ENCODE measurements at regions not wholly inside any gene's neighbourhood (a gene's known extent, or its start where the extent isn't known, plus 50 kb on each side); places are given as distances from the start of the nearest gene placed in this dataset.

GRCh38 chr6:78561015-78561414, 306.3 kb upstream of the IRAK1BP1 start:
- no peaks in the 10 kb centered on the region for H3K4me1 Mint-ChIP-seq (ENCODE audit: insufficient read depth, unreplicated experiment)
- no peaks in the 10 kb centered on the region for H3K27me3 Mint-ChIP-seq (ENCODE audit: insufficient read depth, unreplicated experiment)
- no peak for DNase-seq (ENCODE audit: unreplicated experiment)
- POLR2A ChIA-PET = no interaction called here
- no peaks in the 10 kb centered on the region for H3K9me3 Mint-ChIP-seq (ENCODE audit: unreplicated experiment)
- H3K27ac Mint-ChIP-seq (ENCODE audit: low read depth, unreplicated experiment) = no peak overlapping the region
- BruUV-seq (replicated peaks) = no TSS peak
- CTCF ChIA-PET = no interaction called here
- H3K4me3 Mint-ChIP-seq (ENCODE audit: unreplicated experiment) = no peak overlapping the region
- no peaks in the 10 kb centered on the region for H3K36me3 Mint-ChIP-seq (ENCODE audit: insufficient read depth, unreplicated experiment)
- no peak for TF ChIP-seq CTCF (IDR thresholded peaks at IDR 0.05; ENCODE audit: unreplicated experiment)
- intact Hi-C loops (cut with micrococcal nuclease) = no loop called here

GRCh38 chr6:78565997-78566396, 301.4 kb upstream of the IRAK1BP1 start:
- CTCF ChIA-PET = interaction anchor here (0.7 to 1.1 kb wide), 2 partner anchors 244 to 1212 kb away, joined by 3 read pairs; no protein-coding TSS in a partner anchor
- H3K9me3 Mint-ChIP-seq (ENCODE audit: unreplicated experiment) = no peaks in the 10 kb centered on the region
- H3K4me3 Mint-ChIP-seq (ENCODE audit: unreplicated experiment) = no peak overlapping the region
- DNase-seq (ENCODE audit: unreplicated experiment) = no peak
- H3K27ac Mint-ChIP-seq (ENCODE audit: low read depth, unreplicated experiment) = no peak overlapping the region
- POLR2A ChIA-PET = no interaction called here
- BruUV-seq (replicated peaks) = no TSS peak
- no peaks in the 10 kb centered on the region for H3K36me3 Mint-ChIP-seq (ENCODE audit: insufficient read depth, unreplicated experiment)
- no peaks in the 10 kb centered on the region for H3K4me1 Mint-ChIP-seq (ENCODE audit: insufficient read depth, unreplicated experiment)
- H3K27me3 Mint-ChIP-seq (ENCODE audit: insufficient read depth, unreplicated experiment) = no peaks in the 10 kb centered on the region
- intact Hi-C loops (cut with micrococcal nuclease) = no loop called here
- no peak for TF ChIP-seq CTCF (IDR thresholded peaks at IDR 0.05; ENCODE audit: unreplicated experiment)

GRCh38 chr6:78570044-78570443, 297.3 kb upstream of the IRAK1BP1 start:
- Mint-ChIP-seq H3K4me1 (ENCODE audit: insufficient read depth, unreplicated experiment) (no peaks in the 10 kb centered on the region), H3K36me3 (ENCODE audit: insufficient read depth, unreplicated experiment) (no peaks in the 10 kb centered on the region), H3K27ac (ENCODE audit: low read depth, unreplicated experiment) (no peak overlapping the region), H3K9me3 (ENCODE audit: unreplicated experiment) (no peaks in the 10 kb centered on the region), H3K4me3 (ENCODE audit: unreplicated experiment) (no peak overlapping the region), H3K27me3 (ENCODE audit: insufficient read depth, unreplicated experiment) (no peaks in the 10 kb centered on the region)
- POLR2A ChIA-PET = no interaction called here
- no peak for DNase-seq (ENCODE audit: unreplicated experiment)
- BruUV-seq (replicated peaks) = no TSS peak
- intact Hi-C loops (cut with micrococcal nuclease) = no loop called here
- no peak for TF ChIP-seq CTCF (IDR thresholded peaks at IDR 0.05; ENCODE audit: unreplicated experiment)
- CTCF ChIA-PET = no interaction called here

- no peaks in the 10 kb centered on the region for H3K27me3 Mint-ChIP-seq (ENCODE audit: insufficient read depth, unreplicated experiment)
These were observed 289.8 kb upstream of the IRAK1BP1 start for GRCh38 chr6:78577585-78577984.

More at GRCh38 chr6:78577585-78577984, 289.8 kb upstream of the IRAK1BP1 start:
- ChIA-PET CTCF (interaction anchor here (0.5 to 1.2 kb wide), 4 partner anchors 20 to 957 kb away, joined by 3 to 4 read pairs (median 3); no protein-coding TSS in a partner anchor), POLR2A (no interaction called here)
- DNase-seq (ENCODE audit: unreplicated experiment) = no peak
- BruUV-seq (replicated peaks) = no TSS peak
- H3K4me1 Mint-ChIP-seq (ENCODE audit: insufficient read depth, unreplicated experiment) = peaks cover 7% of the 10 kb centered on the region
- no peak for TF ChIP-seq CTCF (IDR thresholded peaks at IDR 0.05; ENCODE audit: unreplicated experiment)
- H3K4me3 Mint-ChIP-seq (ENCODE audit: unreplicated experiment) = no peak overlapping the region
- intact Hi-C loops (cut with micrococcal nuclease) = no loop called here
- no peaks in the 10 kb centered on the region for H3K36me3 Mint-ChIP-seq (ENCODE audit: insufficient read depth, unreplicated experiment)
- H3K27ac Mint-ChIP-seq (ENCODE audit: low read depth, unreplicated experiment) = no peak overlapping the region
- no peaks in the 10 kb centered on the region for H3K9me3 Mint-ChIP-seq (ENCODE audit: unreplicated experiment)
